K562 (cell line): ENCODE measurements at regions not wholly inside any gene's neighbourhood (a gene's known extent, or its start where the extent isn't known, plus 50 kb on each side); places are given as distances from the start of the nearest gene placed in this dataset.

Experiments
- ATAC-seq: fragments of 200-7000 bp; cut with Tn5 transposase; 3 replicates; pipeline ENCODE4 v1.9.1; 2020; ENCODE audit warnings: moderate library complexity
- BruUV-seq: library from RNA; stranded (reverse); fragments of 400-500 nt; replicated peaks from 2 replicates; lab custom pipeline; 2021; lab: Mats Ljungman, UMichigan
- CTCF ChIA-PET: fragments of 300-600 bp; formaldehyde crosslinking; extraction: SDS; loops from one replicate; lab custom pipeline; 2021; ENCODE audit warnings: low intra/inter-chr PET ratio; lab: Yijun Ruan, JAX
- POLR2A ChIA-PET: fragments of 300-600, 350-650 bp; sonication (Branson Sonifier 250); formaldehyde crosslinking; extraction: SDS; loops from one replicate; lab custom pipeline; 2021; ENCODE audit warnings: antibody characterized with exemption, inconsistent platforms; lab: Yijun Ruan, JAX
- DNase-seq, 4 experiments: peaks; one replicate each; pipeline versions ENCODE4 v3.0.0 to v3.0.0-alpha.2; 2011 to 2018; ENCODE audit warnings: low spot score in 3 of 4, mixed read lengths in 3 of 4; ENCODE audit errors: extremely low read depth in 1 of 4
- FAIRE-seq: peaks from 2 replicates; lab custom pipeline; 2011; peaks lifted over from hg19 to GRCh38; lab: Jason Lieb, UNC
- H2AFZ ChIP-seq: 2 replicates; pipeline ENCODE4 v1.6.0; 2011; ENCODE audit warnings: low read depth, low read length, control low read depth, inconsistent platforms
- H3K27ac ChIP-seq: fragments of 200-600 bp; 3 replicates; pipeline ENCODE4 v1.8.0; 2011; ENCODE audit warnings: low read depth, mild to moderate bottlenecking, control low read depth, inconsistent platforms, low read length, moderate library complexity, mixed read lengths; ENCODE audit errors: extremely low read depth
- H3K27me3 ChIP-seq, 2 experiments: fragments of 300-600 bp in 1 of 2; 2 replicates in 1 of 2; 3 replicates in 1 of 2; pipeline versions ENCODE4 v1.6.0 to v1.8.0; 2011; ENCODE audit warnings: inconsistent platforms in 2 of 2, low read length in 2 of 2, mild to moderate bottlenecking in 1 of 2, mixed read lengths in 1 of 2, moderate library complexity in 1 of 2; ENCODE audit not compliant: control insufficient read depth in 2 of 2, insufficient read depth in 2 of 2
- H3K36me3 ChIP-seq: fragments of 300-600 bp; 3 replicates; pipeline ENCODE4 v1.8.0; 2011; ENCODE audit warnings: mild to moderate bottlenecking, low read length, inconsistent platforms; ENCODE audit not compliant: control insufficient read depth, insufficient read depth
- H3K4me1 ChIP-seq, 2 experiments: fragments of 200-600 bp in 1 of 2; replicated peaks in 1 of 2; 2 replicates in 1 of 2; 3 replicates in 1 of 2; pipeline versions ENCODE4 v1.5.1 to v1.8.0; 2011; ENCODE audit warnings: inconsistent platforms in 2 of 2, low read length in 2 of 2, mild to moderate bottlenecking in 1 of 2, mixed read lengths in 1 of 2, moderate library complexity in 1 of 2; ENCODE audit not compliant: control insufficient read depth in 2 of 2, insufficient read depth in 2 of 2
- H3K4me2 ChIP-seq: 2 replicates; pipeline ENCODE4 v1.6.1; 2011; ENCODE audit warnings: low read length, control low read depth, inconsistent platforms, mixed read lengths; ENCODE audit not compliant: insufficient read depth
- H3K4me3 ChIP-seq: fragments of 200-600 bp; sonication (generic), shearing (Covaris generic); 2 replicates; pipeline ENCODE4 v1.5.1; 2016; ENCODE audit warnings: control low read depth, inconsistent platforms
- H3K79me2 ChIP-seq: fragments of 200-600 bp; 3 replicates; pipeline ENCODE4 v1.8.0; 2011; ENCODE audit warnings: low read length, inconsistent platforms; ENCODE audit not compliant: control insufficient read depth, insufficient read depth
- H3K9ac ChIP-seq, 2 experiments: 2 replicates each; pipeline versions ENCODE4 v1.6.0 to v1.6.1; 2011; ENCODE audit warnings: low read depth in 2 of 2, low read length in 2 of 2, control low read depth in 1 of 2, inconsistent platforms in 1 of 2, mild to moderate bottlenecking in 1 of 2, mixed read lengths in 1 of 2; ENCODE audit not compliant: insufficient read depth in 1 of 2
- H3K9me1 ChIP-seq: one replicate; pipeline ENCODE4 v1.6.0; 2011; ENCODE audit warnings: inconsistent platforms, mild to moderate bottlenecking, low read length, moderate library complexity; ENCODE audit not compliant: control insufficient read depth, insufficient read depth
- H3K9me3 ChIP-seq: replicated peaks from 2 replicates; pipeline ENCODE4 v1.5.1; 2011; ENCODE audit warnings: low read depth, low read length, inconsistent platforms; ENCODE audit not compliant: control insufficient read depth, insufficient read depth
- H4K20me1 ChIP-seq: replicated peaks from 2 replicates; pipeline ENCODE4 v1.6.1; 2011; ENCODE audit warnings: low read length, inconsistent platforms, mixed read lengths; ENCODE audit not compliant: control insufficient read depth, insufficient read depth
- ARHGAP35 ChIP-seq: fragments of 450-650 bp; IDR thresholded peaks from 2 replicates; pipeline ENCODE4 v1.6.1; 2018; ENCODE audit not compliant: partially characterized antibody
- DEAF1 ChIP-seq: fragments of 450-650 bp; formaldehyde crosslinking; IDR thresholded peaks from 2 replicates; pipeline ENCODE4 v1.4.0; 2020; ENCODE audit warnings: mild to moderate bottlenecking, moderate library complexity
- HNRNPK ChIP-seq: fragments of 200-400 bp; formaldehyde crosslinking; IDR thresholded peaks from one replicate; pipeline ENCODE4 v1.6.1; 2018; ENCODE audit warnings: mild to moderate bottlenecking, low read depth, low read length; ENCODE audit not compliant: poor library complexity, severe bottlenecking
- NUFIP1 ChIP-seq: fragments of 450-650 bp; IDR thresholded peaks from 2 replicates; pipeline ENCODE4 v1.6.1; 2018; ENCODE audit not compliant: partially characterized antibody
- SPI1 ChIP-seq: IDR thresholded peaks from 2 replicates; pipeline ENCODE4 v1.6.1; 2011; ENCODE audit warnings: low read depth, low read length, control low read depth, borderline replicate concordance
- WGBS: fragments of 100-300 bp; shearing (Covaris generic); methylation state at CpG from one replicate; pipeline ENCODE4 v1.1.6; 2016; ENCODE audit warnings: low coverage, mixed read lengths; ENCODE audit not compliant: insufficient coverage; ENCODE audit errors: missing lambda C conversion rate; 5-methylcytosine and 5-hydroxymethylcytosine counted together
- in situ Hi-C: fragments of 300-500 bp; cut with MboI; formaldehyde crosslinking; loops from 4 replicates; pipeline ENCODE4 v1.15.0; 2018; ENCODE audit warnings: inconsistent platforms, mixed read lengths
- intact Hi-C: fragments of 100-400 bp; cut with micrococcal nuclease; formaldehyde crosslinking; loops from 2 replicates; pipeline ENCODE4 v1.14.2; 2022
- TF ChIP-seq, protein P1 (sequence below): IDR thresholded peaks from 3 replicates; pipeline ENCODE4 v1.6.1; 2011; ENCODE audit warnings: borderline replicate concordance, mild to moderate bottlenecking; ENCODE audit not compliant: insufficient read length, insufficient read depth
- TF ChIP-seq, protein P2 (sequence below): fragments of 450-650 bp; IDR thresholded peaks from 2 replicates; pipeline ENCODE4 v1.6.1; 2018; ENCODE audit not compliant: partially characterized antibody

DNA sequence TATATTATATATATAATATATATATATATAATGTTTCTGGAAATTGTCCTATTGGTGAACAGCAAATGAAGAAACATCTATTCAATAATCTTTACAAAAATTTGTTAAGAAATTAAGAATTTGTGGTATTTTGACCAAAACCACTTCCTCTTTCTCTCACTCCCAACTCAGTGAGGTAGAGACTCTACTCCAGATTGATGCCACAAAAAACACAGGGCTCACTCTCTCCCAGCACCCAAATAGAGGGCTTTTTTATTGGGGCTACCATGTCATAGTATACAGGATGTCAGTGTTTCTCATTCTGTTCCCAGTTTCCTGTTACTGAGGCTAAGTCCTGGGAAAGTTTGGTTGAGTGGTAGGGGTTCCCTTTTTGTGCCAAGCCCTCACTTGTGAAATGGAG, 1155.4 kb downstream of the BCL11A start:
- Histone ChIP-seq H3K79me2 (no peaks in the 10 kb centered on the region), H3K4me3 (no peak overlapping the region), H2AFZ (no peak overlapping the region), H4K20me1 (no peaks in the 10 kb centered on the region), H3K9ac (no peak overlapping the region), H3K9me3 (no peaks in the 10 kb centered on the region), H3K27ac (no peak overlapping the region), H3K36me3 (no peaks in the 10 kb centered on the region), H3K27me3 (no peaks in the 10 kb centered on the region), H3K4me2 (no peak overlapping the region)
- BruUV-seq: no TSS peak
- FAIRE-seq (no peak), ATAC-seq (no peak), DNase-seq (no peak)
- intact Hi-C loops: no loop called here
- ChIA-PET CTCF (no interaction called here), POLR2A (no interaction called here)
- TF ChIP-seq, protein P1, sequence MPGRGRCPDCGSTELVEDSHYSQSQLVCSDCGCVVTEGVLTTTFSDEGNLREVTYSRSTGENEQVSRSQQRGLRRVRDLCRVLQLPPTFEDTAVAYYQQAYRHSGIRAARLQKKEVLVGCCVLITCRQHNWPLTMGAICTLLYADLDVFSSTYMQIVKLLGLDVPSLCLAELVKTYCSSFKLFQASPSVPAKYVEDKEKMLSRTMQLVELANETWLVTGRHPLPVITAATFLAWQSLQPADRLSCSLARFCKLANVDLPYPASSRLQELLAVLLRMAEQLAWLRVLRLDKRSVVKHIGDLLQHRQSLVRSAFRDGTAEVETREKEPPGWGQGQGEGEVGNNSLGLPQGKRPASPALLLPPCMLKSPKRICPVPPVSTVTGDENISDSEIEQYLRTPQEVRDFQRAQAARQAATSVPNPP: no peak
- TF ChIP-seq SPI1: 0 out of 2 replicates have a peak, but pooled peaks have one; percentile 7
- TF ChIP-seq, all 486 proteins: peak for 1
- H3K9me1 ChIP-seq: no peaks in the 10 kb centered on the region
- H3K4me1 ChIP-seq: no peaks in the 10 kb centered on the region
- in situ Hi-C loops: no loop called here

GRCh38 chr2:59395119-59395518, 1154.0 kb upstream of the FANCL start:
- ChIA-PET CTCF (interaction anchor here (0.5 kb wide), 1 partner anchor 127 kb away, joined by 3 read pairs; no protein-coding TSS in a partner anchor), POLR2A (no interaction called here)
- TF ChIP-seq NUFIP1 (no peak), HNRNPK (no peak), ARHGAP35 (no peak), DEAF1 (CRISPR knock-in tag) (no peak)
- TF ChIP-seq, protein P2, sequence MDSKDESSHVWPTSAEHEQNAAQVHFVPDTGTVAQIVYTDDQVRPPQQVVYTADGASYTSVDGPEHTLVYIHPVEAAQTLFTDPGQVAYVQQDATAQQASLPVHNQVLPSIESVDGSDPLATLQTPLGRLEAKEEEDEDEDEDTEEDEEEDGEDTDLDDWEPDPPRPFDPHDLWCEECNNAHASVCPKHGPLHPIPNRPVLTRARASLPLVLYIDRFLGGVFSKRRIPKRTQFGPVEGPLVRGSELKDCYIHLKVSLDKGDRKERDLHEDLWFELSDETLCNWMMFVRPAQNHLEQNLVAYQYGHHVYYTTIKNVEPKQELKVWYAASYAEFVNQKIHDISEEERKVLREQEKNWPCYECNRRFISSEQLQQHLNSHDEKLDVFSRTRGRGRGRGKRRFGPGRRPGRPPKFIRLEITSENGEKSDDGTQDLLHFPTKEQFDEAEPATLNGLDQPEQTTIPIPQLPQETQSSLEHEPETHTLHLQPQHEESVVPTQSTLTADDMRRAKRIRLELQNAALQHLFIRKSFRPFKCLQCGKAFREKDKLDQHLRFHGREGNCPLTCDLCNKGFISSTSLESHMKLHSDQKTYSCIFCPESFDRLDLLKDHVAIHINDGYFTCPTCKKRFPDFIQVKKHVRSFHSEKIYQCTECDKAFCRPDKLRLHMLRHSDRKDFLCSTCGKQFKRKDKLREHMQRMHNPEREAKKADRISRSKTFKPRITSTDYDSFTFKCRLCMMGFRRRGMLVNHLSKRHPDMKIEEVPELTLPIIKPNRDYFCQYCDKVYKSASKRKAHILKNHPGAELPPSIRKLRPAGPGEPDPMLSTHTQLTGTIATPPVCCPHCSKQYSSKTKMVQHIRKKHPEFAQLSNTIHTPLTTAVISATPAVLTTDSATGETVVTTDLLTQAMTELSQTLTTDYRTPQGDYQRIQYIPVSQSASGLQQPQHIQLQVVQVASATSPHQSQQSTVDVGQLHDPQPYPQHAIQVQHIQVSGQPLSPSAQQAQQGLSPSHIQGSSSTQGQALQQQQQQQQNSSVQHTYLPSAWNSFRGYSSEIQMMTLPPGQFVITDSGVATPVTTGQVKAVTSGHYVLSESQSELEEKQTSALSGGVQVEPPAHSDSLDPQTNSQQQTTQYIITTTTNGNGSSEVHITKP: no peak
- Histone ChIP-seq H3K27me3 (no peaks in the 10 kb centered on the region), H3K9me1 (no peaks in the 10 kb centered on the region), H3K4me2 (no peak overlapping the region), H3K9me3 (no peaks in the 10 kb centered on the region), H3K27ac (no peak overlapping the region), H3K79me2 (no peaks in the 10 kb centered on the region), H3K4me1 (no peaks in the 10 kb centered on the region), H4K20me1 (no peaks in the 10 kb centered on the region), H2AFZ (no peak overlapping the region), H3K9ac (no peak overlapping the region), H3K36me3 (no peaks in the 10 kb centered on the region), H3K4me3 (no peak overlapping the region)
- in situ Hi-C loops (no loop called here), intact Hi-C loops (no loop called here)
- 2% methylated on average over 4 of the region's 4 CpGs for WGBS
- FAIRE-seq (no peak), DNase-seq (no peak), ATAC-seq (no peak)
- no TSS peak for BruUV-seq
